ENCODE measurements at regions not wholly inside any gene's neighbourhood (a gene's known extent, or its start where the extent isn't known, plus 50 kb on each side); places are given as distances from the start of the nearest gene placed in this dataset.

DNA sequence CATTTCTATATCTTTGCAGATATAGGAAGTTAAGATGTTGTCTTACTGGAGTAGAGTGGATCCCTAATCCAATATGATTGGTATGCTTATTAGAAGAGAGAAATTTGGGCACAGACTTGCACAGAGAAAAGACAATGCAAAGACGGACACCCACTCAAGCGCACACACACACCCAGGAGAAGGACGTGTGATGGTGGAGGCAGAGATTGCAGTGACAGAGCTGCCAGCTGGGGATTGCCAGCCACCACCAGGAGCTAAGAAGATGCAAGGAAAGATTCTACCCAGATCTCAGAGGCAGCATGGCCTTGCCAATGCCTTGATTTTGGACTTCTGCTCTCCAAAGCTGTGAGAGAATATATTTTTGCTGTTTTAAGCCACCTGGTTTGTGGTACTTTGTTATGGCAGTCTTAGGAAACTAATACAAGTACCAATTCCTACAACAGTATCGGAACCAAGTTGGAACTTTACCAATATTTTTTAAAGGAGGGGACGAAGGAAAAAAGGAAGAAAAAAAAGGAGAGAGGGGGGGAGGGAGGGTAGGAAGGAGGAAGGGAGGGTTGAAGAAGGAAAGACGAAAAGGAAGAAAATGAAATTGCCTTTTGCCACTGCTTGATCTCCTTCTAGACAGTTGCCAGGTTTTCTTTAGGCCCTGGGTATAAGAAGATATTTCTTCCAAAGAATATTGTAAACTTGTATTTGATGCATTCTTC is 334.0 kb downstream of the BUD13 start:
- Histone ChIP-seq H3K27me3 (ENCODE audit: insufficient read depth) (no peaks in the 10 kb centered on the region), H3K36me3 (replicated peaks in 1 of 2; ENCODE audit: control insufficient read depth in 1 of 2, insufficient read depth in 2 of 2, low read length in 1 of 2) (no peaks in the 10 kb centered on the region), H3K4me3 (ENCODE audit: low read depth in 2 of 2, low read length in 1 of 2) (no peak overlapping the region), H4K20me1 (ENCODE audit: insufficient read depth) (no peaks in the 10 kb centered on the region), H3K9me3 (no peaks in the 10 kb centered on the region), H3K9ac (no peak overlapping the region), H3F3A (replicated peaks; ENCODE audit: insufficient read depth) (no peaks in the 10 kb centered on the region), H3K4me1 (ENCODE audit: control insufficient read depth in 1 of 2, insufficient read depth in 2 of 2, low read depth in 1 of 2, low read length in 1 of 2) (peaks cover 0 to 6% of the 10 kb centered on the region in 2 experiments; a peak in 1 of 4 replicates), H3K27ac (ENCODE audit: low read depth in 2 of 2, low read length in 1 of 2) (no peak overlapping the region; a peak in 1 of 4 replicates), H3K9me2 (no peaks in the 10 kb centered on the region), H3K4me2 (no peak overlapping the region), H2AFZ (ENCODE audit: low read depth) (no peak overlapping the region), H3K79me2 (ENCODE audit: insufficient read depth) (no peaks in the 10 kb centered on the region)
- POLR2A ChIA-PET = interaction anchor here (1.1 kb wide), 1 partner anchor 10 kb away, joined by 3 read pairs; no protein-coding TSS in a partner anchor
- TF ChIP-seq TCF12 (IDR thresholded peaks at IDR 0.05) = no peak
- no peak for TF ChIP-seq YY1 (IDR thresholded peaks at IDR 0.05; ENCODE audit: low read depth)
- TF ChIP-seq FOSL2 (IDR thresholded peaks at IDR 0.05; ENCODE audit: borderline replicate concordance, low read depth) = no peak
- no peak for TF ChIP-seq MXI1 (IDR thresholded peaks at IDR 0.05; ENCODE audit: low read depth, low read length)
- TF ChIP-seq, protein P1, sequence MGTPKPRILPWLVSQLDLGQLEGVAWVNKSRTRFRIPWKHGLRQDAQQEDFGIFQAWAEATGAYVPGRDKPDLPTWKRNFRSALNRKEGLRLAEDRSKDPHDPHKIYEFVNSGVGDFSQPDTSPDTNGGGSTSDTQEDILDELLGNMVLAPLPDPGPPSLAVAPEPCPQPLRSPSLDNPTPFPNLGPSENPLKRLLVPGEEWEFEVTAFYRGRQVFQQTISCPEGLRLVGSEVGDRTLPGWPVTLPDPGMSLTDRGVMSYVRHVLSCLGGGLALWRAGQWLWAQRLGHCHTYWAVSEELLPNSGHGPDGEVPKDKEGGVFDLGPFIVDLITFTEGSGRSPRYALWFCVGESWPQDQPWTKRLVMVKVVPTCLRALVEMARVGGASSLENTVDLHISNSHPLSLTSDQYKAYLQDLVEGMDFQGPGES (IDR thresholded peaks at IDR 0.05; ENCODE audit: low read depth, low read length) = no peak
- TF ChIP-seq, protein P2, sequence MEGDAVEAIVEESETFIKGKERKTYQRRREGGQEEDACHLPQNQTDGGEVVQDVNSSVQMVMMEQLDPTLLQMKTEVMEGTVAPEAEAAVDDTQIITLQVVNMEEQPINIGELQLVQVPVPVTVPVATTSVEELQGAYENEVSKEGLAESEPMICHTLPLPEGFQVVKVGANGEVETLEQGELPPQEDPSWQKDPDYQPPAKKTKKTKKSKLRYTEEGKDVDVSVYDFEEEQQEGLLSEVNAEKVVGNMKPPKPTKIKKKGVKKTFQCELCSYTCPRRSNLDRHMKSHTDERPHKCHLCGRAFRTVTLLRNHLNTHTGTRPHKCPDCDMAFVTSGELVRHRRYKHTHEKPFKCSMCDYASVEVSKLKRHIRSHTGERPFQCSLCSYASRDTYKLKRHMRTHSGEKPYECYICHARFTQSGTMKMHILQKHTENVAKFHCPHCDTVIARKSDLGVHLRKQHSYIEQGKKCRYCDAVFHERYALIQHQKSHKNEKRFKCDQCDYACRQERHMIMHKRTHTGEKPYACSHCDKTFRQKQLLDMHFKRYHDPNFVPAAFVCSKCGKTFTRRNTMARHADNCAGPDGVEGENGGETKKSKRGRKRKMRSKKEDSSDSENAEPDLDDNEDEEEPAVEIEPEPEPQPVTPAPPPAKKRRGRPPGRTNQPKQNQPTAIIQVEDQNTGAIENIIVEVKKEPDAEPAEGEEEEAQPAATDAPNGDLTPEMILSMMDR (IDR thresholded peaks at IDR 0.05) = no peak
- TF ChIP-seq, protein P3, sequence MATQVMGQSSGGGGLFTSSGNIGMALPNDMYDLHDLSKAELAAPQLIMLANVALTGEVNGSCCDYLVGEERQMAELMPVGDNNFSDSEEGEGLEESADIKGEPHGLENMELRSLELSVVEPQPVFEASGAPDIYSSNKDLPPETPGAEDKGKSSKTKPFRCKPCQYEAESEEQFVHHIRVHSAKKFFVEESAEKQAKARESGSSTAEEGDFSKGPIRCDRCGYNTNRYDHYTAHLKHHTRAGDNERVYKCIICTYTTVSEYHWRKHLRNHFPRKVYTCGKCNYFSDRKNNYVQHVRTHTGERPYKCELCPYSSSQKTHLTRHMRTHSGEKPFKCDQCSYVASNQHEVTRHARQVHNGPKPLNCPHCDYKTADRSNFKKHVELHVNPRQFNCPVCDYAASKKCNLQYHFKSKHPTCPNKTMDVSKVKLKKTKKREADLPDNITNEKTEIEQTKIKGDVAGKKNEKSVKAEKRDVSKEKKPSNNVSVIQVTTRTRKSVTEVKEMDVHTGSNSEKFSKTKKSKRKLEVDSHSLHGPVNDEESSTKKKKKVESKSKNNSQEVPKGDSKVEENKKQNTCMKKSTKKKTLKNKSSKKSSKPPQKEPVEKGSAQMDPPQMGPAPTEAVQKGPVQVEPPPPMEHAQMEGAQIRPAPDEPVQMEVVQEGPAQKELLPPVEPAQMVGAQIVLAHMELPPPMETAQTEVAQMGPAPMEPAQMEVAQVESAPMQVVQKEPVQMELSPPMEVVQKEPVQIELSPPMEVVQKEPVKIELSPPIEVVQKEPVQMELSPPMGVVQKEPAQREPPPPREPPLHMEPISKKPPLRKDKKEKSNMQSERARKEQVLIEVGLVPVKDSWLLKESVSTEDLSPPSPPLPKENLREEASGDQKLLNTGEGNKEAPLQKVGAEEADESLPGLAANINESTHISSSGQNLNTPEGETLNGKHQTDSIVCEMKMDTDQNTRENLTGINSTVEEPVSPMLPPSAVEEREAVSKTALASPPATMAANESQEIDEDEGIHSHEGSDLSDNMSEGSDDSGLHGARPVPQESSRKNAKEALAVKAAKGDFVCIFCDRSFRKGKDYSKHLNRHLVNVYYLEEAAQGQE (IDR thresholded peaks at IDR 0.05; ENCODE audit: low read depth, low read length) = no peak
- TF ChIP-seq NFIC (IDR thresholded peaks at IDR 0.05; ENCODE audit: borderline replicate concordance) = no peak
- TF ChIP-seq POLR2AphosphoS5 (IDR thresholded peaks at IDR 0.05; ENCODE audit: low read depth, low read length) = no peak
- no peak for TF ChIP-seq RCOR1 (IDR thresholded peaks at IDR 0.05; ENCODE audit: low read length)
- no peak for TF ChIP-seq EP300 (IDR thresholded peaks at IDR 0.05; ENCODE audit: borderline replicate concordance in 1 of 2, low read depth in 1 of 2, low read length in 1 of 2)
- TF ChIP-seq RFX5 (IDR thresholded peaks at IDR 0.05; ENCODE audit: low read length) = no peak
- TF ChIP-seq RXRA (IDR thresholded peaks at IDR 0.05; ENCODE audit: borderline replicate concordance, low read depth) = no peak
- TF ChIP-seq, protein P4, sequence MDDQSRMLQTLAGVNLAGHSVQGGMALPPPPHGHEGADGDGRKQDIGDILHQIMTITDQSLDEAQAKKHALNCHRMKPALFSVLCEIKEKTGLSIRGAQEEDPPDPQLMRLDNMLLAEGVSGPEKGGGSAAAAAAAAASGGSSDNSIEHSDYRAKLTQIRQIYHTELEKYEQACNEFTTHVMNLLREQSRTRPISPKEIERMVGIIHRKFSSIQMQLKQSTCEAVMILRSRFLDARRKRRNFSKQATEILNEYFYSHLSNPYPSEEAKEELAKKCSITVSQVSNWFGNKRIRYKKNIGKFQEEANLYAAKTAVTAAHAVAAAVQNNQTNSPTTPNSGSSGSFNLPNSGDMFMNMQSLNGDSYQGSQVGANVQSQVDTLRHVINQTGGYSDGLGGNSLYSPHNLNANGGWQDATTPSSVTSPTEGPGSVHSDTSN (IDR thresholded peaks at IDR 0.05) = no peak
- TF ChIP-seq ELF1 (IDR thresholded peaks at IDR 0.05) = no peak
- CTCF ChIA-PET = interaction anchor here (1.3 kb wide), 1 partner anchor 20 kb away, joined by 3 read pairs; no protein-coding TSS in a partner anchor
- 33% methylated on average over 6 of the region's 6 CpGs for WGBS (ENCODE audit: low lambda C conversion rate)
- no peak for DNase-seq

All from SK-N-SH (cell line).